ENCODE measurements at regions not wholly inside any gene's neighbourhood (a gene's known extent, or its start where the extent isn't known, plus 50 kb on each side); places are given as distances from the start of the nearest gene placed in this dataset.

DNA sequence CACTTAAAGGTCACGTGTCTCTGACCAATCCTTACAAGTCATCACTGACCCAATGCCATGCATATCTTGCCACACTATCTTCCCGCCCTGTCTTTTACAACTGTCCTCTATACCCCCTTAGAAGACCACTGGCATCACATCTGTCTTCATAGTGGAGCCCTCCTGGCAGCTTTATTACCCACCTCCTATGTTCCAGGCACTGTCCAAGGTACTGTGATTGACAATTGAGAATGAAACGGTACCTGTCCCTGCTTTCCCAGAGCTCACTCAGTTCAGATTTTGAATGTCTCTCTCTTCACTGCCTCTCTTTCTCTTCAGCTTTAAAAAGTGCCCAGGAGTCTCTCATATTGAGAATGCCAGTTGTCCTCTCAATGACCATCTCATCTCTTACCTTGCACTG is 88.6 kb downstream of the ARHGAP36 start:
- Histone ChIP-seq H3K36me3 (ENCODE audit: control insufficient read depth, insufficient read depth, low read length) (no peaks in the 10 kb centered on the region), H3K27ac (ENCODE audit: low read length) (no peak overlapping the region), H3K4me1 (ENCODE audit: control insufficient read depth, insufficient read depth, low read length) (no peaks in the 10 kb centered on the region), H3K9me3 (ENCODE audit: control insufficient read depth, low read depth, low read length) (no peaks in the 10 kb centered on the region), H3K4me3 (ENCODE audit: low read length) (no peak overlapping the region), H3K27me3 (ENCODE audit: control insufficient read depth, insufficient read depth, low read length) (no peaks in the 10 kb centered on the region)
- WGBS (ENCODE audit: insufficient coverage, low lambda C conversion rate) = no CpG with 5 or more reads among the region's 3 CpGs
- DNase-seq = no peak

Measured in large intestine (tissue), 3 donors.